ENCODE measurements at regions not wholly inside any gene's neighbourhood (a gene's known extent, or its start where the extent isn't known, plus 50 kb on each side); places are given as distances from the start of the nearest gene placed in this dataset.

DNA sequence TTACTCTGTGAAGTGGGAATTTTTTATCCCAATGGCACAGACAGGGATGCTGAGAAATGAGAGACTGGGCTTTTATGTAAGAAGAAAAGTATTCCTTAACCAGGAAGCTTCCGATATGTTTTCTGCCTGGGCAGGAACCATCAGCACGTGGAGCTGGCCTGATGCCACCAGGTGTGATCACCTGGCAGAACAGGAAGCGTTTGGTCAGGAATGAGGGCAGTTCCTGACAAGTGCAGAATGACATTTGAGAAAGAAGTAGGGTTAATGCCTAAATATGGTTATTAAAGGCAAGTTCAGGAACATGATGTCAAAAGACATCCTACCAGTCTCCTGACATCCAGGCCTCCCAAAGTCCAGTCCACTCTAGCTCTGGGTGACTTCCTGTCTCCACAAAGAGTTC is 210.3 kb downstream of the NUAK1 start:
- Histone ChIP-seq H3K36me3 (ENCODE audit: control insufficient read depth in 3 of 3, insufficient read depth in 3 of 3, low read length in 3 of 3) (no peaks in the 10 kb centered on the region), H3K27ac (ENCODE audit: low read depth, low read length) (no peak overlapping the region), H3K9me3 (ENCODE audit: control insufficient read depth in 3 of 3, low read length in 3 of 3) (no peaks in the 10 kb centered on the region), H3K4me1 (ENCODE audit: control insufficient read depth in 3 of 3, insufficient read depth in 3 of 3, low read length in 3 of 3) (peaks cover 0 to 5% (median 0%) of the 10 kb centered on the region in 3 donors), H3K27me3 (ENCODE audit: control insufficient read depth in 3 of 3, insufficient read depth in 3 of 3, low read length in 3 of 3) (no peaks in the 10 kb centered on the region), H3K9ac (ENCODE audit: low read depth in 1 of 3, low read length in 3 of 3) (no peak overlapping the region), H3K4me3 (ENCODE audit: low read length in 3 of 3) (no peak overlapping the region)

DNA sequence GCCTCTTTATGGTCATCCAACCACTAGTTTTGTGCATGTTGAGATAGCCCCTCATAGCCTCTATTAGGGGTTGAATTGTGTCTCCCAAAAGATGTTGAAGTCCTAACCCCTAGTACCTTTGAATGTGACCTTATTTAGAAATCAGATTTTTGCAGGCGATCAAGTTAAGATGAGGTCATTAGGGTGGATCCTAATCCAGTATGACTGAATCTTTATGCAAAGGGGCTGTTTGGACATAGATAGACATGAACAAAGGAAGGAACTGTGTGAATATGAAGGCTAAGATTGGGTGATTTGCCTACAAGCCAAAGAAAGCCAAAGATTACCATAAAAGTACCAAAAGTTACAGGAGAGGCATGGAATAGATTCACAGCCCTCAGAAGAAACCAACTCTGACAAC is 209.6 kb downstream of the NUAK1 start:
- H3K9me3 ChIP-seq (ENCODE audit: control insufficient read depth in 3 of 3, low read length in 3 of 3) = no peaks in the 10 kb centered on the region
- H3K27me3 ChIP-seq (ENCODE audit: control insufficient read depth in 3 of 3, insufficient read depth in 3 of 3, low read length in 3 of 3) = no peaks in the 10 kb centered on the region
- no peak overlapping the region for H3K9ac ChIP-seq (ENCODE audit: low read depth in 1 of 3, low read length in 3 of 3)
- H3K36me3 ChIP-seq (ENCODE audit: control insufficient read depth in 3 of 3, insufficient read depth in 3 of 3, low read length in 3 of 3) = no peaks in the 10 kb centered on the region
- H3K4me1 ChIP-seq (ENCODE audit: control insufficient read depth in 3 of 3, insufficient read depth in 3 of 3, low read length in 3 of 3) = peaks cover 4 to 8% (median 6%) of the 10 kb centered on the region in 3 donors
- no peak overlapping the region for H3K4me3 ChIP-seq (ENCODE audit: low read length in 3 of 3)
- no peak overlapping the region for H3K27ac ChIP-seq (ENCODE audit: low read depth, low read length)

DNA sequence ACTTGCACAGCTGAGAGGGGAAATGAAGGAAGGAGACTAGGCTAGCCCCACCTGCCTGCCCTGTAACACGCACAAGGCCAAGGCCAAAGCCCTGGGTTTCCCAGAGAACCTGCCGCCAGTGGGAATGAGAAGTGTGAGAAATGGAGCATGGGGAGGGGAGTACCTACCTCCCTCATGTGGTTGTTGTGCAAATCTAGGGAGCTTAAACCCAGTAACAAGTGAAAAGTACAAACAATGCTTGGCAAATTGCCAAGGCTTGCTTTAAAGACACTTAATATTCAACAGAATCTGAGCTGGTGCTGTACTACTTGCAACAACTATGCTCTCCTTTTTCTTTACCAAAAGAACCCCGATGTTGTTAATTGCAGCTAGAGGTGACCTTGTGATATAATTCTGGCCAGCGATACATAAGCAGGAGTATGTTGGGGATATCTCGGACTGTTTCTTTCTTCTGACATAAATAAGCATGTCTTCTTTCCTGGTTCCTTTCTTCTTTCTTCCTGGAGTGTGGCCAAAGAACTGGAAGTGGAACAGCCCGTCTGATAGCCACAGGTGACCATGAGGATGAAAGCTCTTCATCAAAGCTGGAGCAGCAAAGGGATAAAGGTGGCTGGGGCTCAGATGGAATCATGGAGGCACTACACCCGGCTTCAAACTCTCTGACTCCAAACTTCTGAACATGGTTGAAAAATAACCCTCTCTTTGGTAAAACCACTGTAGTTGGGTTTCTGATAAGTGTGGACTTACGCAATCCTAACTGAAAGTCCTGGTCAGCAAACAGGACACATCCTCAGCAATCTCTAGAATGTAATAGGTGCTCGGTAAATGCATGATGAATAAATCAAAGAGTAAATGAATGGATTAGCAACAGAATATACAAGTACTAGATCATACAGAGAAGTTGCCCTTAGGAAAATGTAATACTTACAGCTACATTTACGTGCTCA is 207.9 kb downstream of the NUAK1 start:
- H3K27ac ChIP-seq (ENCODE audit: low read depth, low read length) = no peak overlapping the region
- H3K36me3 ChIP-seq (ENCODE audit: control insufficient read depth in 3 of 3, insufficient read depth in 3 of 3, low read length in 3 of 3) = no peaks in the 10 kb centered on the region
- no peaks in the 10 kb centered on the region for H3K27me3 ChIP-seq (ENCODE audit: control insufficient read depth in 3 of 3, insufficient read depth in 3 of 3, low read length in 3 of 3)
- H3K4me1 ChIP-seq (ENCODE audit: control insufficient read depth in 3 of 3, insufficient read depth in 3 of 3, low read length in 3 of 3) = peaks cover 19 to 24% (median 19%) of the 10 kb centered on the region in 3 donors
- no peaks in the 10 kb centered on the region for H3K9me3 ChIP-seq (ENCODE audit: control insufficient read depth in 3 of 3, low read length in 3 of 3)
- H3K4me3 ChIP-seq (ENCODE audit: low read length in 3 of 3) = no peak overlapping the region
- H3K9ac ChIP-seq (ENCODE audit: low read depth in 1 of 3, low read length in 3 of 3) = no peak overlapping the region

DNA sequence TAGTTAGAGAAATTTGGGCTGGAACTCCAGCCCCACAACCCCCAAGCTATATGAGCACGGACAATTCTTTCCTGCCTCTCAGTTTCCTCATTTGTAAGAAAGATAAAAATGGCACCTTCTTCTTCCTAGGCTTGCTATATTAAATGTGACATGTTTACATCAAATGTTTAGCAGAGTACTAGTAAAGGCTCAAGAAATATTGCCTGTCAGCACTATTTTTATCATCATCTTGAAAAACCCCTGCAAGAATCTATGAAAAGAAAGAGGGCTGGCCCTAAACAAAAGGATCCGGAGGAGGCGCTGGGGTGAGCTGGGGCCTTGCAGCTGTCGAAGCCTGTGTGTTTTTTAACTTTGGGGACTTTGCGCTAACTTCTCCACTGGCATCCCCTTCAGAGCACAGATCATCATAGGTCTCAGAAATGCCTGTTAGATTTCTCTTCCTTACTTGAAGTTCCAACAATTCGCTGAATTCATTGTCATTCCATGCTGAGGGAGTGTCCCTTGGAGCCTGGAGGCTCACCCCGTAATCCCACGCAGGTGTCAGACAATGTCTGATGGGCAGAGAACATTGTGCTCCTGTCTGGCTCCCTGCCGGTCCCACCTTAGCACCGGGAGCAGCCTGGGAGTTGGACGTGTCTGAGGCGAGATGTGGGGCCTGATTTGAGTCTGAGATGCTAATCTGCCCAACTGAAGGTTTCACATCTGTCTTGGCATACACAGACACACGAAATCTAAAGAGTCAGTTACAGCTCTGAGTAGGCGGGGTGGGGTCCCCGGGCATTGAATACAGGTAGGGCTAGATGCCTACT is 206.8 kb downstream of the NUAK1 start:
- no peak overlapping the region for H3K27ac ChIP-seq (ENCODE audit: low read depth, low read length)
- no peaks in the 10 kb centered on the region for H3K36me3 ChIP-seq (ENCODE audit: control insufficient read depth in 3 of 3, insufficient read depth in 3 of 3, low read length in 3 of 3)
- peaks cover 22 to 28% (median 22%) of the 10 kb centered on the region in 3 donors for H3K4me1 ChIP-seq (ENCODE audit: control insufficient read depth in 3 of 3, insufficient read depth in 3 of 3, low read length in 3 of 3)
- H3K27me3 ChIP-seq (ENCODE audit: control insufficient read depth in 3 of 3, insufficient read depth in 3 of 3, low read length in 3 of 3) = no peaks in the 10 kb centered on the region
- no peaks in the 10 kb centered on the region for H3K9me3 ChIP-seq (ENCODE audit: control insufficient read depth in 3 of 3, low read length in 3 of 3)
- no peak overlapping the region for H3K9ac ChIP-seq (ENCODE audit: low read depth in 1 of 3, low read length in 3 of 3)
- H3K4me3 ChIP-seq (ENCODE audit: low read length in 3 of 3) = no peak overlapping the region

DNA sequence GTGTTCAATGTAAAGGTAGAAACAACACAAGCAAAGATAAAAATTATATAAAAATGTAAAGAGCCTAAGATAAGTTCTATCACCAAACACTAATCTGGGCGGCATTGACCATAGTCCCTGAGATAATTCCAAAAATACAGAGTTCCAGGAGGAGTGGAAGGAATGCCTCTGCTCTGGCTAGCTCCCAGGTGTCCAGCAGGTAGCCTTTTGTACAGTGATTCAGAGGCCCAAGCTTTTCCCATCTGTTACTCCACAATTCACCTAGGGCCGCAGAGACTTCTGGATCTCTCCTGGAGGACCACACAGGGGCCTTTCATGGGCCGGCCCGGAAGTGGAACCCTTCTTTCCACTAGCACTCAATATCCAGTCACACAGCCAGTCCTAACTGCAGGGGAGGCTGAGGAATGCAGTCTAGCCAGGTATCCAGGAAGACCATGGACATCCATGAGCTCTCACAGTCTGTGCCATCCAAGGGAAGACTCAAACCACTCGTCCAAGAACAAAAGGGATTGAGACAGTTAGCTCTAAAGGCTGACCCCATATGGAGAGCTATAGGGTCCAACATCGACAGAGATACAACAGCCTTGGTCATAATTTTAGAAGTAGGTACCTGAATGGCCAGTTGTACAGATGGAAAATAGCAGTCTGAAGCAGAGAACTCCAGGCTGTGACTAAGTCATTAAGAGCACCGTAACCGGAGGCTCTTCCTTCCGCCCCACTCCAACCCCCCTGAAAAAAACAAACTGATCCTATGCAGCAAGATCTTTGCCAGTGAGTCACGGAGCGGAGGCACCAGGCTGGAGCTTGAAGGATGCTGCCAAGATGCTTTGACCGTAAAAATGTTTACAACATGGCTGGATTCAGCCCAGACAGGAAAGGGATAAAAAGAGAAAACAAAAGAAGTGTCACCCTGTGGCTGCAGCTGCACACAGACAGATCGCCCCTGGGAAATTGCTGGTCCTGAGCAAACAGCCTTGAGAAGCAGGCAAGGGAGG is 204.8 kb downstream of the NUAK1 start:
- Histone ChIP-seq H3K4me3 (ENCODE audit: low read length in 3 of 3) (peak overlapping the region in 2 of 3 donors; percentile 20 to 31), H3K36me3 (ENCODE audit: control insufficient read depth in 3 of 3, insufficient read depth in 3 of 3, low read length in 3 of 3) (no peaks in the 10 kb centered on the region), H3K9me3 (ENCODE audit: control insufficient read depth in 3 of 3, low read length in 3 of 3) (no peaks in the 10 kb centered on the region), H3K9ac (ENCODE audit: low read depth in 1 of 3, low read length in 3 of 3) (no peak overlapping the region), H3K27me3 (ENCODE audit: control insufficient read depth in 3 of 3, insufficient read depth in 3 of 3, low read length in 3 of 3) (no peaks in the 10 kb centered on the region), H3K4me1 (ENCODE audit: control insufficient read depth in 3 of 3, insufficient read depth in 3 of 3, low read length in 3 of 3) (peaks cover 22 to 28% (median 22%) of the 10 kb centered on the region in 3 donors), H3K27ac (ENCODE audit: low read depth, low read length) (no peak overlapping the region)

DNA sequence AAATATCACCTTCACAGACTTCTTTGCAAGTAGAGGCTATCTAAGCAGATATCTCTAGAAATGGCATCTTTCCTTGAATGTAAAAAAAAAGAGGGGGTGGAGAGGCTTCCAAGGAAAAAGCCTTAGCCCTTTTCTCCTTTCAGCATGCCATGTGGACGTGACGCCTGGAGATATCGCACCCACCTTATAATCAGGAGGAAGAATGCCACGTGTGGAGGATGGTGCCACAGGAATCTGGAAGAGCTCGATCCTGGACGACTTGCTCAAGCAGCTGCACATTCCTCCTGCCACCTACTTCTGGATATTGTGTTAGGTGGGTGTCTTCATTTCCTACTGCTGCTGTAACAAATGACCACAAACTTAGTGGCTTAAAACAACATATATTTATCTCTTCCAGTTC is 203.6 kb downstream of the NUAK1 start:
- Histone ChIP-seq H3K4me3 (ENCODE audit: low read length in 3 of 3) (no peak overlapping the region), H3K27me3 (ENCODE audit: control insufficient read depth in 3 of 3, insufficient read depth in 3 of 3, low read length in 3 of 3) (no peaks in the 10 kb centered on the region), H3K9me3 (ENCODE audit: control insufficient read depth in 3 of 3, low read length in 3 of 3) (no peaks in the 10 kb centered on the region), H3K9ac (ENCODE audit: low read depth in 1 of 3, low read length in 3 of 3) (peak overlapping the region in 2 of 3 donors; percentile 13 to 34), H3K36me3 (ENCODE audit: control insufficient read depth in 3 of 3, insufficient read depth in 3 of 3, low read length in 3 of 3) (no peaks in the 10 kb centered on the region), H3K27ac (ENCODE audit: low read depth, low read length) (no peak overlapping the region), H3K4me1 (ENCODE audit: control insufficient read depth in 3 of 3, insufficient read depth in 3 of 3, low read length in 3 of 3) (peaks cover 22 to 28% (median 22%) of the 10 kb centered on the region in 3 donors)

DNA sequence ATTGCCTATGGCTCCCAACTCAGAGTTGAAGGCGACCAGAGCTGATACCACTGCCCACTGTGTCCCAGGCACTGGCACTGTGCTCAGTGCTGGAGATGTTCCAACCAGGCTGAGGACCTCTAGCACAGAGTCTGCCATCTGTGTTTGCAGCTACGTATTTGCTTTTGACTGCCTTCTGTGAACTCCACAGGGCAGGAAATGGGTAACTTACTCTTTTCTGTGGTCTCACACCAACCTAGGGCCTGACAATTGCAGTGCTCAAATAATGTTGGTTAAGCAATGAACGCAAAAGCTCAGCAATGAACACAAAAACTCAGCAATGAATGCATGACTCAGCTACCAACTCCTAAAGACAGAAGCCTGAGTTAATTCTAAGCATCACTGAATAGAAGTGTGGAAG is 202.8 kb downstream of the NUAK1 start:
- H3K27ac ChIP-seq (ENCODE audit: low read depth, low read length) = no peak overlapping the region
- no peaks in the 10 kb centered on the region for H3K36me3 ChIP-seq (ENCODE audit: control insufficient read depth in 3 of 3, insufficient read depth in 3 of 3, low read length in 3 of 3)
- no peaks in the 10 kb centered on the region for H3K9me3 ChIP-seq (ENCODE audit: control insufficient read depth in 3 of 3, low read length in 3 of 3)
- no peak overlapping the region for H3K4me3 ChIP-seq (ENCODE audit: low read length in 3 of 3)
- H3K4me1 ChIP-seq (ENCODE audit: control insufficient read depth in 3 of 3, insufficient read depth in 3 of 3, low read length in 3 of 3) = peaks cover 22 to 24% (median 22%) of the 10 kb centered on the region in 3 donors
- H3K9ac ChIP-seq (ENCODE audit: low read depth in 1 of 3, low read length in 3 of 3) = no peak overlapping the region
- no peaks in the 10 kb centered on the region for H3K27me3 ChIP-seq (ENCODE audit: control insufficient read depth in 3 of 3, insufficient read depth in 3 of 3, low read length in 3 of 3)

DNA sequence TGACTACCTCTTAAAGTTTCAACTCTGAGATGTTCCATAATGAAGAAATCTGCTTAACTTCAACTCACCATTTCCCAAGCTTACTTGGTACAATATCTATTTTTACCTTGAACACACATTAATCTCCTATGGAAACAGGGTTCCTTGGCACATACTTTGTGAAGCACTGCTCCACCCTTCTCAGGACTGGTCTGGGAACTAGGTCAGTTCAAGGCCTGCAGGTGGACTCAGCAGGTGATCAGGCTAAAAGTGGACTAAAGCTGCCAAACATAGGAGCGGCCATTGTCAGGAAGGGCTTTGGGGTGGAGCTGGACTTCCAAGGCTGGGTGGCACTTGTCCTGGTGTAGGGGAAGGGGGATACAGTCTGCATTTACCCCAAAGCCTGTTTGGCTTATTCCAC is 202.3 kb downstream of the NUAK1 start:
- H3K4me1 ChIP-seq (ENCODE audit: control insufficient read depth in 3 of 3, insufficient read depth in 3 of 3, low read length in 3 of 3) = peaks cover 22 to 23% (median 22%) of the 10 kb centered on the region in 3 donors
- H3K27me3 ChIP-seq (ENCODE audit: control insufficient read depth in 3 of 3, insufficient read depth in 3 of 3, low read length in 3 of 3) = no peaks in the 10 kb centered on the region
- H3K4me3 ChIP-seq (ENCODE audit: low read length in 3 of 3) = no peak overlapping the region
- no peaks in the 10 kb centered on the region for H3K9me3 ChIP-seq (ENCODE audit: control insufficient read depth in 3 of 3, low read length in 3 of 3)
- H3K9ac ChIP-seq (ENCODE audit: low read depth in 1 of 3, low read length in 3 of 3) = no peak overlapping the region
- no peaks in the 10 kb centered on the region for H3K36me3 ChIP-seq (ENCODE audit: control insufficient read depth in 3 of 3, insufficient read depth in 3 of 3, low read length in 3 of 3)
- no peak overlapping the region for H3K27ac ChIP-seq (ENCODE audit: low read depth, low read length)

DNA sequence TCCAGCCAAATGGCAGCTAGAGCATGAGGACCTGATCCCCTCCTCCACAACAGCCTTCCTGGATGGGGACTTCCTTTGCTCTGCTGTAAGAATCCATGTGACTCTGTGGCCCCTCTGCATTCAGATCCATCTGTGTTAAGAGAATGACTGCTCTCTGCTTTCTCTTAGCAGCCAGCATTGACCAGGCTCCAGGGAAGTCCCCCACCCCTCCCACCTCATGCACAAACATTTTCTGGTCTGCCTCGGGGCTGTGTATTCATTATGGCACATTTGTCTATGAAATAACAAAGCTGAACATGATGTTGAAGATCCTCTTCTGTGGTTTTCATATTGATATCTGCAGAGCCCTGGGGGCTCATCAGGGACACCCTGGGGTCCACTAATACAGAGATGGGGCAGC is 201.7 kb downstream of the NUAK1 start:
- H3K9ac ChIP-seq (ENCODE audit: low read depth in 1 of 3, low read length in 3 of 3) = no peak overlapping the region
- H3K4me3 ChIP-seq (ENCODE audit: low read length in 3 of 3) = no peak overlapping the region

More for the DNA sequence above, 201.7 kb downstream of the NUAK1 start:
- H3K27me3 ChIP-seq (ENCODE audit: control insufficient read depth in 3 of 3, insufficient read depth in 3 of 3, low read length in 3 of 3) = no peaks in the 10 kb centered on the region
- no peaks in the 10 kb centered on the region for H3K36me3 ChIP-seq (ENCODE audit: control insufficient read depth in 3 of 3, insufficient read depth in 3 of 3, low read length in 3 of 3)
- H3K27ac ChIP-seq (ENCODE audit: low read depth, low read length) = no peak overlapping the region
- peaks cover 22 to 23% (median 22%) of the 10 kb centered on the region in 3 donors for H3K4me1 ChIP-seq (ENCODE audit: control insufficient read depth in 3 of 3, insufficient read depth in 3 of 3, low read length in 3 of 3)
- no peaks in the 10 kb centered on the region for H3K9me3 ChIP-seq (ENCODE audit: control insufficient read depth in 3 of 3, low read length in 3 of 3)
